OCI-LY3 (cell line): ENCODE measurements at regions not wholly inside any gene's neighbourhood (a gene's known extent, or its start where the extent isn't known, plus 50 kb on each side); places are given as distances from the start of the nearest gene placed in this dataset.

Source experiments
- H2AFZ ChIP-seq: fragments of 200-600, 300-600 bp; shearing (Covaris generic); 2 replicates; pipeline ENCODE4 v1.6.0; 2014; ENCODE audit warnings: antibody characterized with exemption, low read depth, low read length
- H3K27ac ChIP-seq: fragments of 200-600, 300-600 bp; sonication (generic); 2 replicates; pipeline ENCODE4 v1.5.1; 2014; ENCODE audit warnings: mild to moderate bottlenecking, low read length, moderate library complexity, mixed read lengths
- H3K27me3 ChIP-seq: fragments of 200-600, 300-600 bp; sonication (generic); 2 replicates; pipeline ENCODE4 v1.6.1; 2014; ENCODE audit warnings: low read depth, low read length, mixed read lengths
- H3K36me3 ChIP-seq: fragments of 200-600, 300-600 bp; sonication (generic); replicated peaks from 2 replicates; pipeline ENCODE3; 2014; ENCODE audit warnings: low read depth, low read length, mixed read lengths
- H3K4me1 ChIP-seq: fragments of 300-600, 200-600 bp; sonication (generic); 2 replicates; pipeline ENCODE4 v1.6.1; 2014; ENCODE audit warnings: low read length, mixed read lengths
- H3K4me2 ChIP-seq: fragments of 200-600, 300-600 bp; sonication (generic); 2 replicates; pipeline ENCODE4 v1.6.1; 2014; ENCODE audit warnings: low read length, mixed read lengths
- H3K4me3 ChIP-seq: fragments of 300-600, 200-600 bp; sonication (generic); 2 replicates; pipeline ENCODE4 v1.5.1; 2014; ENCODE audit warnings: antibody characterized with exemption, mild to moderate bottlenecking, low read length, moderate library complexity
- H3K79me2 ChIP-seq: fragments of 300-600, 200-600 bp; shearing (Covaris generic); 2 replicates; pipeline ENCODE4 v1.6.1; 2014; ENCODE audit warnings: mild to moderate bottlenecking, low read length, mixed read lengths
- H3K9ac ChIP-seq: fragments of 300-600, 200-600 bp; shearing (Covaris generic); 2 replicates; pipeline ENCODE4 v1.6.0; 2014; ENCODE audit warnings: mild to moderate bottlenecking, low read length, moderate library complexity
- H3K9me3 ChIP-seq: fragments of 200-600, 300-600 bp; shearing (Covaris generic); 2 replicates; pipeline ENCODE4 v1.6.1; 2014; ENCODE audit warnings: low read length, mixed read lengths; ENCODE audit not compliant: insufficient read depth
- H4K20me1 ChIP-seq: fragments of 200-600, 300-600 bp; sonication (generic); 2 replicates; pipeline ENCODE4 v1.6.1; 2016; ENCODE audit warnings: low read length, mixed read lengths; ENCODE audit not compliant: insufficient read depth
- EZH2phosphoT487 ChIP-seq: fragments of 200-600 bp; shearing (Covaris generic); IDR thresholded peaks from 2 replicates; pipeline ENCODE4 v1.6.1; 2018; ENCODE audit warnings: antibody characterized with exemption, mixed run types, low read depth
- TF ChIP-seq, protein P1 (sequence below): fragments of 200-600, 300-600 bp; sonication (generic); IDR thresholded peaks from 2 replicates; pipeline ENCODE4 v1.5.1; 2014; ENCODE audit warnings: antibody characterized with exemption, low read length, low read depth

DNA sequence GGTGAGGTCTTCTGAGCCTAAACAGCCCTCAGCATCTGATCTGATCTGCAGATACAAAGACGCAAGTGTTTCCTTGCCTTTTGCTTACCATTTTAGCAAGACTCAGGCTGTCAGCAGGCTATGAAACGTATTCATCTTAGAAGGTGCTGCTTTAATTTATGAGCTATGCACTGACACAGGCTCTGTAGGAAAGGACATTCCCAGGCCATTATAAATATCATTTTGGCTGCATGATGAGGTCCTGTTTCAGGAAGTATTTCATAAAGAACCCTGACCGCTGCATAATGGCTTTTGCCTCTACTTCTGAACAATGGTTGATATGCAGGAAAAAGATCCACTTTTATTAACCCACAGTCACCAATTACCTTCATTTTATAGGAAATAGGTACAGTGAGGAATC, 98.4 kb upstream of the CAST start:
- H3K27me3 ChIP-seq: no peaks in the 10 kb centered on the region
- no peaks in the 10 kb centered on the region for H4K20me1 ChIP-seq
- no peak overlapping the region for H3K4me2 ChIP-seq
- TF ChIP-seq EZH2phosphoT487: no peak
- TF ChIP-seq, protein P1, sequence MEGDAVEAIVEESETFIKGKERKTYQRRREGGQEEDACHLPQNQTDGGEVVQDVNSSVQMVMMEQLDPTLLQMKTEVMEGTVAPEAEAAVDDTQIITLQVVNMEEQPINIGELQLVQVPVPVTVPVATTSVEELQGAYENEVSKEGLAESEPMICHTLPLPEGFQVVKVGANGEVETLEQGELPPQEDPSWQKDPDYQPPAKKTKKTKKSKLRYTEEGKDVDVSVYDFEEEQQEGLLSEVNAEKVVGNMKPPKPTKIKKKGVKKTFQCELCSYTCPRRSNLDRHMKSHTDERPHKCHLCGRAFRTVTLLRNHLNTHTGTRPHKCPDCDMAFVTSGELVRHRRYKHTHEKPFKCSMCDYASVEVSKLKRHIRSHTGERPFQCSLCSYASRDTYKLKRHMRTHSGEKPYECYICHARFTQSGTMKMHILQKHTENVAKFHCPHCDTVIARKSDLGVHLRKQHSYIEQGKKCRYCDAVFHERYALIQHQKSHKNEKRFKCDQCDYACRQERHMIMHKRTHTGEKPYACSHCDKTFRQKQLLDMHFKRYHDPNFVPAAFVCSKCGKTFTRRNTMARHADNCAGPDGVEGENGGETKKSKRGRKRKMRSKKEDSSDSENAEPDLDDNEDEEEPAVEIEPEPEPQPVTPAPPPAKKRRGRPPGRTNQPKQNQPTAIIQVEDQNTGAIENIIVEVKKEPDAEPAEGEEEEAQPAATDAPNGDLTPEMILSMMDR: no peak
- H2AFZ ChIP-seq: no peak overlapping the region
- no peak overlapping the region for H3K4me3 ChIP-seq
- H3K36me3 ChIP-seq: no peaks in the 10 kb centered on the region
- no peaks in the 10 kb centered on the region for H3K9me3 ChIP-seq
- no peaks in the 10 kb centered on the region for H3K79me2 ChIP-seq
- no peak overlapping the region for H3K27ac ChIP-seq
- H3K9ac ChIP-seq: no peak overlapping the region
- peaks cover 12% of the 10 kb centered on the region for H3K4me1 ChIP-seq

DNA sequence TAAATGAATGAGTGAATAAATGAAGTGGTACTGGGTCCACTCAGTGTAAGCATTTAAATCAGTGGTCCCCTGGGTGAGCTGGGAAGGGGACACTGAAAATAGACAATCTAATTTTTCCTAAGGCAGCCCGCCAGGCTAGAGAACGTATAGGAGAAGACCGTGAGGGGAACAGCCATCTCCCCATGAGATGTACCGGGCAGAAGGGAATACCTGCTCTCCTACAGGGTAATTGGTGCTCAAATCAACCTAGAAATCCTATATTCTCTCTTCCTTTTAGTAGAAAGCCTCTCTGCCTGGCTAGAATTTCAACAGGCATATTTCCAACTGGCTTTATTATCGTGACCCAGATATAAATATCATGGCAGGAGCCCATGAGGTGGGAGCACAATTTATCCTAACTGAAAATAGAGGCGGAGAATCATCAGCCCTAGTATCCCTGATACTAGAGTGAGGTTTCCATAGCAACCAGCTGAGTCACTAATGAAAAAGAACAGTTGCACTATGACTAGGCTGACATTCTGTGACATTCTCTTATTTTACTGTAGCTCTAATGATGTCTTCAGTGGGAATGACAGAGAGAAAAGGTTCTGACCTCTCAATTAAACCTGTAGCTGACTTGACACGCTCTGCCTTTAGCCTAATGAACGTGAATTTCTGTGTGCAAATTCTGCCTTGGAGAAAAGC, 96.5 kb upstream of the CAST start:
- H3K27me3 ChIP-seq: no peaks in the 10 kb centered on the region
- H4K20me1 ChIP-seq: no peaks in the 10 kb centered on the region
- H3K4me2 ChIP-seq: peak overlapping the region; percentile 47
- H2AFZ ChIP-seq: no peak overlapping the region
- no peaks in the 10 kb centered on the region for H3K9me3 ChIP-seq
- H3K4me3 ChIP-seq: no peak overlapping the region
- H3K27ac ChIP-seq: no peak overlapping the region
- TF ChIP-seq, protein P1: no peak
- TF ChIP-seq EZH2phosphoT487: no peak
- no peak overlapping the region for H3K9ac ChIP-seq
- no peaks in the 10 kb centered on the region for H3K36me3 ChIP-seq
- no peaks in the 10 kb centered on the region for H3K79me2 ChIP-seq
- H3K4me1 ChIP-seq: peaks cover 12% of the 10 kb centered on the region

DNA sequence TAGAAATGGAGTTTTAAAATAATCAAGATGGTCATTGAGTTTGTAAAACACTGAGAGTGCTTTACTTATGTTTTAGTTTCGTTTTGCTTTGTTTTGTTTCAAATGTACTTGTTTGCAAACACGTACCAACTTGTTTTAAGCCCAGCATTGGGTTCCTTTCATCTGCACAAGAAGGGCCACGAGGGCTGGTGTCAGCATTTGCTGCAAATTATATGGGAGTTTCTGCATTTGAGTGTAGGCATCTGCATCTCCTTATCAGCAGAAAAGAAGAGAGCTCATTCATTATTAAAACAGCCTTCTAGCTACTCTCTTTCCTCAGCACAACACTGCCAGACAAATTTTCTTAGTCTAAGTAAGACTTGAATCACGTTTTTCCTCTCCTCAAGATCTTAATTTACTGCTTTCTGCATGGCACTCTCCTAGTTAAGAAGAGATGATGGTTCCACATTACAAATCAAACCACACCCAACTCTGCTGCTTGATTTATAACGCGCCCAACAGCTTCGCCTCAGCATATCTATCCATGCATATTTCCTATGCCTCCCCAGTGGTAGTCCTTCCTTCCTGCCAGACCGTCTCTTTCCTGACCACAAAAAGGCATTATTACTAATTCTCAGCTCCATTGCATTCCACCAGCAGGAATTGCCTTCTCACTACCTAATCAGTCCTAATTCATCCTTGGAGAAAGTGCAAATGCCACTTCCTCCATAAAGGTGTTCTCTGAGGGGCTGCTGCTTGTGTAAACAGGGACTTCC, 95.2 kb upstream of the CAST start:
- Histone ChIP-seq H3K4me1 (peaks cover 12% of the 10 kb centered on the region), H3K4me2 (no peak overlapping the region), H3K27ac (no peak overlapping the region), H3K4me3 (no peak overlapping the region), H3K9ac (no peak overlapping the region), H3K79me2 (no peaks in the 10 kb centered on the region), H2AFZ (no peak overlapping the region), H4K20me1 (no peaks in the 10 kb centered on the region), H3K9me3 (no peaks in the 10 kb centered on the region), H3K27me3 (no peaks in the 10 kb centered on the region), H3K36me3 (no peaks in the 10 kb centered on the region)
- TF ChIP-seq, protein P1: no peak
- TF ChIP-seq EZH2phosphoT487: no peak

DNA sequence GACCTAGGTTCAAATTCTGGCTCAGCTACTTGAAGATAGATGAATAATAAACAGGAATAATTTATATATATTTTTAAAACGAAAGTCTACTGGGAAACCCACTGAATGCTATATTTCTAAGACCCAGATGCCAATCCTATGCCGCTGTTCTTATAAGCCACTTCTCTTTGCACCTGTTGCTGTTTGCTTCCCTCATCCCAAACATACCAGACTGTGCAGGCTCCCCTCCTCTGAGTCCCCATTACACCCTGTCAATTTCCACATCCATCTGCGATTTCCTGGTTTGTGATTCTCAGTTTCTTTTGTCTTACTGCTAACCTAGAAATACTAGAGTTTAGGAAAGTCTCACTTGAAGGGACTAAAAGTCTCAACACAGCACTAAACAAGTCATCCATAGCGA, 92.8 kb upstream of the CAST start:
- Histone ChIP-seq H4K20me1 (no peaks in the 10 kb centered on the region), H3K36me3 (no peaks in the 10 kb centered on the region), H3K4me2 (no peak overlapping the region), H3K9me3 (no peaks in the 10 kb centered on the region), H3K27ac (no peak overlapping the region), H3K79me2 (no peaks in the 10 kb centered on the region), H3K4me3 (no peak overlapping the region), H3K9ac (no peak overlapping the region), H2AFZ (no peak overlapping the region), H3K4me1 (peaks cover 12% of the 10 kb centered on the region), H3K27me3 (no peaks in the 10 kb centered on the region)
- no peak for TF ChIP-seq EZH2phosphoT487
- TF ChIP-seq, protein P1: no peak
